ENCODE measurements at regions not wholly inside any gene's neighbourhood (a gene's known extent, or its start where the extent isn't known, plus 50 kb on each side); places are given as distances from the start of the nearest gene placed in this dataset.

DNA sequence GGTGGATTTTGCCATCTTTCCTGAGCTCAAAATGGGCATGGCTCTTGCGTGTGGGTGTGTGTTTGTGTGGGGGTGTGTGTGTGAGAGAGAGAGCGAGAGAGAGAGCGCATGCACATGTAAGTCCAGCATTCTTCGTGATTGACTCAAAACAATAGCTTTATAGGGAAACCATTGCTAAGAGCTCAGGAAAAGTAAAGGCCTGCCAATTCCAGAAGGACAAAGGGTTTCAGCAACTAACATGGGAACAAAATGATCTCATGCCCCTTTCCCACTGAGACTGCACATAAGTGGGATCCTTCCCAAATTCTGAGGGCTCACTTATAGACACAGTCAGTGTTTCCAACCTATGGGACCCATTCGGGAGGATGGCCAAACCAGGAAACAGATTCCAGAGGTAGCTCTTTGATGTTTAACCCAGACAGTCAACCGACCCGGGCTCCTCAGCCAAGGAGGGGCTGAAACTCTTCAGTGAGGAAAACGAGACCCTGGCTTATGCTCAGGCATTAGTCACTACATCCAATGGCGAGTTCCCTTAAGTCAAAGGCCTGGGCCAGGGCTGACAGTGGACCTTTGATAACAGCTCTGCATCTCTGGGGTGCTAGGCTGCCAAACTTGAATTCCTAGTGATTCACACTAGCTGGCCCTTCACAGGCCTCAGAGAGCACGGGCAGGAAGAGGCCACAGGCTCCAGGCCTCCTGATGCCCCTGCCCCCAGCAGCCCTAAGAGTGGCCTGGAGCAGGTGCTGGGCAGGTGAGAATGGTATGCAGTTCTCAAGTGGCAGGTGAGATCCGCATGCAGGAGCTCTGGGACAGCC lies 305.0 kb upstream of the C2CD4B start:
- Histone ChIP-seq H3K9me3 (replicated peaks) (no peaks in the 10 kb centered on the region), H3K27me3 (ENCODE audit: low read depth) (no peaks in the 10 kb centered on the region), H3K4me3 (no peak overlapping the region), H3K4me1 (peaks cover 85% of the 10 kb centered on the region), H3K27ac (replicated peaks) (peak overlapping the region; percentile 81), H3K36me3 (no peaks in the 10 kb centered on the region)
- DNase-seq: peak; percentile 45
- TF ChIP-seq, protein P1, sequence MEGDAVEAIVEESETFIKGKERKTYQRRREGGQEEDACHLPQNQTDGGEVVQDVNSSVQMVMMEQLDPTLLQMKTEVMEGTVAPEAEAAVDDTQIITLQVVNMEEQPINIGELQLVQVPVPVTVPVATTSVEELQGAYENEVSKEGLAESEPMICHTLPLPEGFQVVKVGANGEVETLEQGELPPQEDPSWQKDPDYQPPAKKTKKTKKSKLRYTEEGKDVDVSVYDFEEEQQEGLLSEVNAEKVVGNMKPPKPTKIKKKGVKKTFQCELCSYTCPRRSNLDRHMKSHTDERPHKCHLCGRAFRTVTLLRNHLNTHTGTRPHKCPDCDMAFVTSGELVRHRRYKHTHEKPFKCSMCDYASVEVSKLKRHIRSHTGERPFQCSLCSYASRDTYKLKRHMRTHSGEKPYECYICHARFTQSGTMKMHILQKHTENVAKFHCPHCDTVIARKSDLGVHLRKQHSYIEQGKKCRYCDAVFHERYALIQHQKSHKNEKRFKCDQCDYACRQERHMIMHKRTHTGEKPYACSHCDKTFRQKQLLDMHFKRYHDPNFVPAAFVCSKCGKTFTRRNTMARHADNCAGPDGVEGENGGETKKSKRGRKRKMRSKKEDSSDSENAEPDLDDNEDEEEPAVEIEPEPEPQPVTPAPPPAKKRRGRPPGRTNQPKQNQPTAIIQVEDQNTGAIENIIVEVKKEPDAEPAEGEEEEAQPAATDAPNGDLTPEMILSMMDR (IDR thresholded peaks at IDR 0.05; ENCODE audit: borderline replicate concordance): no peak
- intact Hi-C loops (cut with micrococcal nuclease): no loop called here

DNA sequence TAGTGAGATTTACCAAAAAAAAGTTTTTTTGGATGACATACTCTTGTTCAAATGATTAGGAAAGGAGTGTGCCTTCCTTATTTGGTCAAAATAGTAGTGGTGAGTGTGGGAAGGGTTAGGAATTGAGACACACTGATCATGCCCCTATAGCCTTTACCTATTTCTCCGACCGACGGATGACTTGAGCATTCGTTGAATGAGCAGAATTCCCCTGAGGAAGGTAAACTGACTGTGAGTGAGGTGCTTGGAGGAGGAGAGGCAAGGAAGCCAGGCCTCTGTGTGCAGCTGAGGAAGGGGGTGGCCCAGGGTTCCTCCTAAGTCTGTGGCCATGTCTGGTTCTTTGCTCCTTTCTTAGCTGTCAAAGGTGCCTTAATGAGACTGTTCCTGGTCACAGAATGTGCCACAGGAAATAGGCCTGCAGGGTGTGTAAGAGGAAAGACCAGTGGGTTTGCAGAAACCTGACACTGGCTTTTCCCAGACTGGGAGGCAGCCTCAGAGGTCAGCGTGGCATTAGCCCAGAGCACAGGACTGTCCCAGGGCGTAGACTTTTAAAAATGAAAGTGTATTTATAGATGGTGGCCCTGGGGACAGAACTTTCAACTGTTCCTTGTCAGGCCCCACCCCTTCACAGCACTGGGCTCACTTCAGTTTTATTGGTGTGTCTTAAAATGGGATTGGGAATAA lies 307.7 kb upstream of the C2CD4B start:
- intact Hi-C loops (cut with micrococcal nuclease): no loop called here
- peak; percentile 40 for DNase-seq

DNA sequence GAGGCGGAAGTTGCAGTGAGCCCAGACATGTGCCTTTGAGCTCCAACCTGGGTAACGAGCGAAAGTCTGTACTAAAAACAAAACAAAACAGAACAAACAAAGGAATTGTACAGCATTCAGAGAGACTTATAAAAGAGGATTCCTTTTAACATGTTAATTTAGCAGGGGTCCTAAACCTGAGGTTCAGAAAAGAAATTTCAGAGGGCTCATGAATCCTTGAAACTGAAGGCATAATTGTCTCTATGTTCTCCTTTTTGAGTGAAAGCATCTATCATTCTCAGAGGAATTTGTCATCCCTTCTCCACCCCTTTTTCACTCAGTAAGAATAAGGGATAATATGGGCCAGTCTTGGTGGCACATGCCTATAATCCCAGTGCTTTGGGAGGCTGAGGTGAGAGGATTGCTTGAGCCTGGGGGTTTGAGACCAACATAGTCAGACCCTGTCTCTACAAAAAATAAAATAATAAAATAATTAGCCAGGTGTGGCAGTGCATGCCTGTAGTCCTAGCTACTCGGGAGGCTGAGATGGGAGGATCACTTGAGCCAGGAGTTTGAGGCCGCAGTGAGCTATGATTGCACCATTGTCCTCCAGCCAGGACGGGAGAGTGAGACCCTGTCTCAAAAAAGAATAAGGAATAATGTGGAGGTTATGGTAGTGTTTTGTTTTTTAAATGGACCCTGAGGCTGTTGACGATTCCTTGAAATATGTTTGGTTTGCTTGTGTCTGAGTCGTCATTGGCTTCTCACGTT lies 309.1 kb upstream of the C2CD4B start:
- intact Hi-C loops (cut with micrococcal nuclease): no loop called here
- DNase-seq: no peak
- TF ChIP-seq, protein P1 (IDR thresholded peaks at IDR 0.05; ENCODE audit: borderline replicate concordance): no peak
- H3K4me3 ChIP-seq: no peak overlapping the region
- peak overlapping the region; percentile 79 for H3K27ac ChIP-seq (replicated peaks)
- no peaks in the 10 kb centered on the region for H3K9me3 ChIP-seq (replicated peaks)
- H3K27me3 ChIP-seq (ENCODE audit: low read depth): no peaks in the 10 kb centered on the region
- no peaks in the 10 kb centered on the region for H3K36me3 ChIP-seq
- peaks cover 80% of the 10 kb centered on the region for H3K4me1 ChIP-seq

More for the DNA sequence above, 307.7 kb upstream of the C2CD4B start:
- Histone ChIP-seq H3K36me3 (no peaks in the 10 kb centered on the region), H3K9me3 (replicated peaks) (no peaks in the 10 kb centered on the region), H3K4me3 (no peak overlapping the region), H3K4me1 (peaks cover 80% of the 10 kb centered on the region), H3K27me3 (ENCODE audit: low read depth) (no peaks in the 10 kb centered on the region), H3K27ac (replicated peaks) (peak overlapping the region; percentile 79)
- TF ChIP-seq, protein P1 (IDR thresholded peaks at IDR 0.05; ENCODE audit: borderline replicate concordance): peak; percentile 14

DNA sequence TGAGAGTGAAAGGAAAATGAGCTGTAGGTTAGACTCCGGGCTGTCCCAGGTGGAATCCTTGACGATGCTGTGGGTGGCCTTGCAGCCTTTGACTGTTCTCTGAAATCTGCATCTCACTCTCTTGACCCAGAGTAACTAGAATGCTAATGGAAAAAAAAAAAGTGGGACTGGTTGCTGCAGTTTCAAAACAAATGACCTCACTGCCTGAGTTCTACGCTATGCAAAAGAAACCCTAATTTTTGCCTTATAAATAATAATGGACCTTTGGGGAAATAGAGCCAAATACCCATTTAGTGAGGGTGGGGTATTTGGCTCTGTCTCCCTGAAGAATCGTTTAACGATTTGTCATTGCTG lies 309.7 kb upstream of the C2CD4B start:
- Histone ChIP-seq H3K36me3 (no peaks in the 10 kb centered on the region), H3K4me3 (no peak overlapping the region), H3K27ac (replicated peaks) (peak overlapping the region; percentile 79), H3K4me1 (peaks cover 75% of the 10 kb centered on the region), H3K9me3 (replicated peaks) (no peaks in the 10 kb centered on the region), H3K27me3 (ENCODE audit: low read depth) (no peaks in the 10 kb centered on the region)
- TF ChIP-seq, protein P1 (IDR thresholded peaks at IDR 0.05; ENCODE audit: borderline replicate concordance): no peak
- DNase-seq: no peak
- intact Hi-C loops (cut with micrococcal nuclease): no loop called here

DNA sequence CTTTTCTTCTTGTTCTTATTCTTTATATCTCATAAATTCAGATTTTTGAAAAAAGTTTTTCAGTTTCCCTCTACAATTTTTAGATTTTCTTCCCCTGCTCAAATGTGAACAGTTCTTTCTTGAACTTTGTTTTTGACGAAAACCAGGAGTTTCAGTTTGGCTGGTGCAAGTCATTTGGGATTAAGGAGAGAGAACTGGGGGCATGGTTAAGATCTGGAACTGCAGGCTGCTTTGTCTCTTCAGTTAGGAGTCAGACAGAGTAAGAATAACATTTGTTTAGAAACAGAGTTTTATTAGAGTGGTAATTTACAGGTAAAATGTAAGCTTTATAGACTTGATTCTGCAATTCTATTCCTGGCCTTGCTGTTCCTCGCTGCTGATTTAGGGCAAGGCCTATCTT lies 310.5 kb upstream of the C2CD4B start:
- Histone ChIP-seq H3K27ac (replicated peaks) (peak overlapping the region; percentile 79), H3K4me3 (no peak overlapping the region), H3K27me3 (ENCODE audit: low read depth) (no peaks in the 10 kb centered on the region), H3K36me3 (no peaks in the 10 kb centered on the region), H3K9me3 (replicated peaks) (no peaks in the 10 kb centered on the region), H3K4me1 (peaks cover 66% of the 10 kb centered on the region)
- intact Hi-C loops (cut with micrococcal nuclease): no loop called here
- DNase-seq: no peak
- TF ChIP-seq, protein P1 (IDR thresholded peaks at IDR 0.05; ENCODE audit: borderline replicate concordance): no peak
